NCI-H1048 (cell line): ENCODE measurements at regions not wholly inside any gene's neighbourhood (a gene's known extent, or its start where the extent isn't known, plus 50 kb on each side); places are given as distances from the start of the nearest gene placed in this dataset.
"Not testable (repeated sequence)": the region's sequence is repeated elsewhere in the genome, so short reads cannot be mapped to it uniquely, and the experiment has no call there.

Source experiments
- DNase-seq: peaks from one replicate; lab custom pipeline; 2025; lab: John Stamatoyannopoulos, UW

DNA sequence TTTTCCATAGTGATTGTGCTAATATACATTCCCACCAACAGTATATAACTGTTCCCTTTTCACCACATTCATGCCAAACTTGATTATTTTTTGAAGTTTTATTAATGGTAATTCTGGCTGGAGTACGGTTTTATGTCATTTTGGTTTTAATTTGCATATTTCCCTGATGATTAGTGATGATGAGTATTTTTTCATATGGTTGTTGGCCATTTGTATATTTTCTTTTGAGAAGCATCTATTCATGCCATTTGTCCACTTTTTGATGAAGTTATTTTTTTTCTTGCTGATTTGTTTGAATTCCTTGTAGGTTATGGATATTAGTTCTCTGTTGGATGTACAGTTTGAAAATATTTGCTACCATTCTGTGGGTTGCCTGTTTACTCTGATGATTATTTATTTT is 484.4 kb upstream of the SPRY2 start:
- no peak for DNase-seq

DNA sequence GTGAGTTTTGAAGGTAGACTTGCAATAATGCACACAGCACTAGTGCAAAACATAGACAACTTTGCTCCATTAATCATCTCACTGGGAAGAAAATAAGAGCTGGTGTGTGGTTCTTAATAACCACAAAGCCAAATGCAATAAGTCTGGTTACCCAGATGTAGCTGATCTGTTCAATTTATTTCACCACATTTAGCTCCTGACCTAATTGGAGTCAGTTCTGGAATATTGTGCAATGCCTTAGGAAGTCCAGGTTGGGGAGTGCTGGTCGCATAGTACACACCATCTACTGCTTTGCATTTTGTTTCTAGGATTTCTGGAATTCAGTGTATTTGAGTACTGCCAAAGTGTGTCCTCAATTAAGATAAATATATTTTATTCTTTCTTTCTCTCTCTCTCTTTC is 483.3 kb upstream of the SPRY2 start:
- DNase-seq = no peak

DNA sequence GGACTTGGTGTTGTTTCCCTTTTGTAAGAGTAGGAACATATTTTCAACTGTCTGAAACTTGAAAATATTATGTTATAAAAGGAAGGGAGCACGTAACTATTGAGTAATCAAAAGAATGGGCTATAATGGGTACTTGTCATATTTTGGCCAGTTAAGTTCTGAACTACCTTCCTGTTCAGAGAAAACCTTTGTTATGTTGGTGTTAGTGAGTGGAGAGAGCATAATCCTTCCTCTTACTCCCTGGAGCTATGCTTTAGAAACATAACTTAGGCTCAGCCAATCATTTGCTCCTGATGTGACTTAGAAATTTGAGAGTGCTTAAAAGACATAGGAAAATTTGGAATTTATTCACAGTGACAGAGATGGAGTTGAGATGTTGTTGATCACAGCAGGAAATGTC is 482.5 kb upstream of the SPRY2 start:
- DNase-seq = no peak

DNA sequence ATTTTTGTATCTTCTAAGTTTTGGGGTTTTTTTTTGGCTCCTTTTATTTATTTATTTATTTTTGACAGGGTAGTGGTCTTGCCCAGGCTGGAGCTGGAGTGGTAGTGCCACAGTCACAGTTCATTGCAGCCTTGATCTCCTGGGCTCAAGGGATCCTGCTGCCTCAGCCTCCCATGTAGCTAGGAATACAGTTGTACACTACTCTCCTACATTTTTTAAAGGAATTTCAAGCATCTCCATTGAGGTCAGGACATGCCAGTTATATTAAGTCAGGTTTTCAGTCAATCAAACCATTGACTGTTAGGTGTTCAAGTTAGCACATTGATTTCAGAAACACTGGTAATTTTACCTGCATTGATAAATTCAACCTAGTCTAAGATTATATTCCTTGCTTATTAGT is 480.5 kb upstream of the SPRY2 start:
- DNase-seq = no peak

DNA sequence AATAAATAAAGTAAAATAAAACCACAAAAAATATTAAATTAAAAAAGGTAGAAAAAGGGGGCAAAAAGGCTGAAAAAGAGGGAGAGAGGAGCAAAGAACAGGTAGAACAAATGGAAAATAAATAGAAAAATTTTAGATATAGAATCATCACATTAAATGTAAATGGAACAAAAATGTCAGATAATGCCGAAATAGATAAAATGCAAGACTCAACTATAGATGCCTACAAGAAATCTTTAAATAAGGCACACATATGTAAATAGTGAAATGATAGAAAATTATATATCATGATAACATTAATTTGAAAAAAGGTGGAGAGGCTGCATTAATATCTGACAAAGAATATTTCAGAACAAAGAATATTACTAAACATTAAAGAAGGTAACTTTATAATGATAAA is 477.1 kb upstream of the SPRY2 start:
- DNase-seq = no peak

DNA sequence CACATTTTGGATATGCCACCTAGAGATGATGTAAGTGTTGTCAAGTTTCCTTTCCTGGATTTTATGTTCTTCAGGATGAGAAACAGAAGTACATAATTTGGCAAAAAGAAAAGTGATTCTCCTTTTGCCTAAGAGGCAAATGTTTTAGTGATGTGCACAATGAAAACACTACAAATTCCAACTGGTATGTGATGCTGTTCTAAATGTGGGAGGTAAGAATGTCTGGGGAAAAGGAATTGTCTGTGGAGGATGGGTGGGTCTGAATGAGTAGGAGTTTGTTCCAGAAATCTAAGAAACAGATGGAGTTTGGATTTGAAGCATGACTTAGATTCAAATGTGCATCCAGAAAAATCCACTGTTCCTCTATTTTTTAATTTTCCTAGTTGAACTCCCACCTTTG is 473.6 kb upstream of the SPRY2 start:
- DNase-seq = no peak

DNA sequence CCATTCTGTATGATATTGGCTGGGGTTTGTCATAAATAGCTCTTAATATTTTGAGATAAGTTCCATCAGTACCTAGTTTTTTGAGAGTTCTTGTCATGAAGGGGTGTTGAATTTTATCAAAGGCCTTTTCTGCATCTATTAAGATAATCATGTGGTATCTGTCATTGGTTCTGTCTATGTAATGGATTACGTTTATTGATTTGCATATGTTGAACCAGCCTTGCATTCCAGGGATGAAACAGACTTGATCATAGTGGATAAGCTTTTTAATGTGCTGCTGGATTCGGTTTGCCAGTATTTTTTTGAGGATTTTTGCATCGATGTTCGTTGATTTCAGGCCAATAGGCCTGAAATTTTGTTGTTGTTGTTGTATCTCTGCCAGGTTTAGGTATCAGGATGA is 469.4 kb upstream of the SPRY2 start:
- DNase-seq = not testable (repeated sequence)

DNA sequence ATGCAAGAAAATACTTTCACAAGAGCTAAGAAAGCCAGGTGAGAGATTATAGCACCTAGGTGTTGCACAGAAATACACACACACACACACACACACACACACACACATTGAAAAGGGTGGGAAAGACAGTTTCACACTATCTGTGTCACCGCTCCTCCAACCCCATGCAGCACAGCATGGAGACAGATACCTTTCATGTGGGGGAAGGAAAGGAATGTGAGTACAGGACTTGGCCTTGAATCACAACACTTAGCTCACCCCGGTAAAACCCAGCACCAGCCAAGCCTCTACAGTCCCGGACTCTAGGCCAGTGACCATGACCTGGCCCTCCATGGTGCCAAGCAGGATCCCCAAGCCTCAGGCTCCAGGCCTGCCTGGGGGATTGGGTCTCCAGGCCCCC is 462.0 kb upstream of the SPRY2 start:
- no peak for DNase-seq

DNA sequence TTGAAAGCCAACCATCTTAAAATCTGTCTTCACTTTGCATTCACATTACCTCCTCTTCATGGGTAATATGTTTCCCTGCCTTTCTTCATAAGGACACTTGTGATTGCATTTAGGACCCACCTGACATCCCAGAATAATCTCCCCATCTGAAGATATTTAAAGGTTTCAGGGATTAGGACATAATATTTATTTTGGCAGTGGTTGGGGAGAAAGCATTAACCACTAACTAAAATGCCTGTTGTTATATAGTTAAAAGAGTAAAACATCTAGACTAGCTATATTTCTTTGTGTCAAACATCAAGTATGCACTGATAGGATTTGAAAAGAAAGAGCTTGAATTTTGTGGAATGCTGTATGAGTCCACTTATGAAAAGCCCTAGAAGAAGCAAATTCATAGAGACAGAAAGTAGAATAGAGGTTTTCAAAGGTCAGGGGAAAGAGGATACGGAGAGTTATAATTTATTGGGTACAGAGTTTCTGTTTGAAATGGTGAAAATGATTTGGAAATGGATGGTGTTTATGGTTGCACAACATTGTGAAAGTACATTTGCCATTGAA is 457.7 kb upstream of the SPRY2 start:
- DNase-seq = no peak

DNA sequence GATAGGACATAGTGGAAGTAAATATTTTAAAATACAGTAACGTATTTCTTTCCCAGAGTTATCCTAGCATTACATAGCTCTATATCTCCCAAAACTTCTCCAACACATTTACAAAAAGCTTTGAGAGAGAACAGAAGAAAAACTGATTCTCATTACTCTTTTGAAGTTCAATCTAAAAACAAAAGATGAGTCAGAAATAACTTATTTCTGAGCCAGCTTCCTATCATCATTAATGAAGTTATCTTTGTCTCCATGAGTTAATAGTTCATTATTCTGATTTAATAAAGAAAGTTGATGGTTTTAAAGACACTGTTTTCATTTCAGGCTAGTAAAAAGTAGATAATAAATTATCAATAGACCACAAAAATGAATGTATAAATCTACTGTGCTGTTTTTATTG is 446.7 kb upstream of the SPRY2 start:
- no peak for DNase-seq

DNA sequence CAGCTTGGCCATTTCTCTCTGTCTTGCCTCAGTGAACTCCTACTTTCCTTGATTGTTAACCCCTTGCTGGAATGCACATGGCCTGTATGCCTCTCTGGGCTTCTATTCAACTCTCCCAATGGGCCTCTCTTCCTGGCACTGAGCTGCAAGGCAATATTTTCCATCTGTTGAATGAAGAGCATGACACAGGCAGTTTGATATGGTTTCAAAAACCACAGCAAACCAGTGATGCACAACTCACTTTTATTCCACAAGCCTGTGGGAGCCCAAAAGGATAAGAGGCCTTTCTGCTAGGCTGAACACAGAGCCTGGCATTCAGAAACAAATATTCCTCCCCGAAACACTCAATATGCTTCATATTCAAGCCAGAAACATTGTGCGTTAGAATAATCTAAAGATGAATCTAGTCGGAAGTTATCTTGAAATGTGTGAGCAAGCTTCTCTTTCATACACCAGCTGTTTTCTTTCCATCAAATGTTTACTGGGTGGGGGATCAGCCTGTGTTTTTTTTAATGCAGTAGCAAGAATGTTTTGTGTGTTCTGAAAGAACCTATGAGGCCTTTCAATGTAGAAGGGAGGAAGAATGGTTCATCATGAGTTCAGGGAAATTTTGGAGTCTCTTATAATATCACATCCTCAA is 443.1 kb upstream of the SPRY2 start:
- no peak for DNase-seq

DNA sequence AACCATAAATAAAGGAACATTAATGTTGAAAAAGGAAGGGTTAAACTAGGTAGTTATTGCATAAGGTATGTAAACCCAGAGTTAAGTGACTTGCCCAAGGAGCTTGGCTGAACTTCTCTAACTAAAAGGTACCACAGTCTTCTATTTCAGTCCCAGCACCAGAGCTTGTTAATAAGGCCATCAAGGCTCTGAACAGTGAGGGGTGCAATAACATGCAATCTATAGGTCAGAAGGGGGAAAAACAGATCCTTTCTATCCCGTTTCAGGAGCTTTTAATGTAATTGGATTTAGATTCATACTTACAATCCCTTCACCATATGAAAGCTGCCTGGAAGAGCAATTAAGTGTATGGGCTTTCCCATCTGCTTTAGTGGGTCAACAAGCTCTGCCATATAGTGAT is 441.5 kb upstream of the SPRY2 start:
- DNase-seq = no peak

DNA sequence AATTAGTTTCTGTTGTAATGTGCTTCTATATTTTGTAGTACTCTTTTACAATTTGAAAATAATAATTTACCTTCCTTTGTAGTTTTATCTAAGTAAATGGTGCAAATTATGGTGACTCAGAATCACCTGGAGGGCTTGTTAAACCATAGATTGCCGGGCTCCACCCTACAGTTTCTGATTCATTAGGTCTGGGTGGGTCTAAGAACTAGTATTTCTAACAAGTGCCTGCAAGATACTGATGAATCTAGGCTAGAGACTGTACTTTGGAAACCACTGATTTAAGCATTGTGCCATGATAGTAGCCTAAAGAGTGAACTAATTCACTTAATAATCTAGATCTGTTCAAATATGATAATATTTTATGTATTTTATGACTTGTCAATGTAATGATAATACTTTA is 437.4 kb upstream of the SPRY2 start:
- DNase-seq = no peak

DNA sequence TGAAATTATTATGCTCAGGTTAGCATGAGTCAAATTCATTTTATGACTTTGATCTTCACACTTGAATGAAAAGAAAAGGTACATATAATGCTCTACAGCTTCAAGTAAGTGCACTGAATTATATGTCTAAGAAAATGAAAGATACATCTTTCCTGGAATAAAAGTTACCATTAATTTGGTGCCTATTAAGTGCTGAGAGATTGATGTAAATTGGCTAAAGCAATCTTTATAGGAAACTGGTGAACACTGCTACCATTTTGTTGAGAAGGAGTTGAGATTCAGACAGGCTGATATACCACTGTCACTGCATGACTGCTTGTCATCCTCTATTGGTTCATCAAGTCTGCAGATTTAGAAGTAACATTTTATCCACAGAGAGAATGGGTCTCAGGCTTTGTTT is 416.8 kb upstream of the SPRY2 start:
- DNase-seq = no peak

DNA sequence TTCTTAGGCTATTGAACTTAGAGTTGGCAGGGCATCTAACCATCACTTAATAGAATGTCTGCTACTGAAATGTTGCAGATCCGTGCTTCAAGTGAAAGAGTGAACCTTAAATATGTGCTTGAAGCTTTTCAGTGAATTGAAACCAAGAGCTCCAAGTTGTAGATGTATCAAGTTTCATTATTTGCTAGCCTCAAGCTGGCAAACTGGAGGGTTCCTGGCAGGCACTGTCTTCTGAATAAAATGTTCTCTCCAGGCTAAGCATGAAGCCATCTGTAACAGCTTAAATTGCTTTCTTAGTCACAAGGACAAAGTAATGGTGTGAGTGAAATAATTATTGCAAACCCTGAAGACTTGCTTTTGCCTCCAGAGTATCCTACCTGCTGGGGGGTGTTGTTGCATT is 415.0 kb upstream of the SPRY2 start:
- DNase-seq = no peak

DNA sequence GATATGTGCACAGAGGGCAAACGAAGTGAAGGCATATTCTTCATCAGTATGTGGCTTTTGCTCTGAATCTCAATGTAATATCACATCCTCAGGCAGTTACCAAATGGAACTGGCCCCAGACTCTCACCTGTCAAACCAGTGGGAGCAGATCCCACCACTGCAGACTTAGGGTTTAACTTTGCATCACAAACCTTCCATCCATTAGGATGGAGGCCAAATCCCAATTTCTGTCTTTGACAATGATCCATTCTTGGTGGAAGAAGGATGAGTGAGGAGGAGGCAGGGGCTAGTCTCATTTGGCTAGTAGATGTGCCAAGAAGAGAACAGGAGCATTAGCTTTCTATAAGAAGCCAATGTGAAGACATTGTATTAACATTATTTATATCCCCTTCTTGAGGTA is 413.5 kb upstream of the SPRY2 start:
- DNase-seq = no peak

DNA sequence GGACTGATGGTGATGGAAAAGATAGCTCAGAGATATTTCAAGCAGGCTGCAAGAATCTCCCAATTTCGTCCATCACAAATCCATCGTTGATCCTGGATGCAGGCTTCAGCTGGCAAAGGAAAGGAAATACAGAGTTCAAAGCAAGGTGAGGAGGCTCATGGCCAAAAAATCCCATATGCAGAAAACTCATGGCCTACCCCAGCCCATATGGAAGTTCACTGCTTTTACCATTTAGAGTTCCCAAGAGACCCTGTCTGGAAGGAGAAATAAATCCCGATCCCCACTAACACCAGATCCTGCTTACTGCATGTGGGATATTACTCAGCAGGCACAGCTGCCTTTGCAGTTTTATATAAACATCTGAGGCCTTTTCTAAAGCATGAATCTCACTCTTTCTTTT is 412.9 kb upstream of the SPRY2 start:
- no peak for DNase-seq

DNA sequence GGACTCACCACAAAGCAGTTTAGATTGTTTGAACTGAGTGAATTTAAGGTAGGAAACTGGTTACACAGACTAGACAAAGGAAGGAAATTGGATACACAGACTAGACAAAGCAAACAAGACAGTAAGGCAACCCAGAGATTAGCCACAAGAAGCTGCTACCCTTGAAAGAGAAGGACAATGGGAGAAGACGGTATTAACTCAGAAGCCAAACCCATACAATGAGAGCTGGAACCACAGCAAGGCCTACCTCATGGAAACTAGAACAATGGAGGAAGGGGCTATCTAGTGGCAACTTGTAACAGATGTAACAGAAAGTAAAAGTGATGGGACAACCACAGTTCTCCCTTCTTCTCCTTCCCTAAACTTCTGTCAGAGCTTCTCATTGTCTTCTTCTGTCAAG is 410.9 kb upstream of the SPRY2 start:
- no peak for DNase-seq

DNA sequence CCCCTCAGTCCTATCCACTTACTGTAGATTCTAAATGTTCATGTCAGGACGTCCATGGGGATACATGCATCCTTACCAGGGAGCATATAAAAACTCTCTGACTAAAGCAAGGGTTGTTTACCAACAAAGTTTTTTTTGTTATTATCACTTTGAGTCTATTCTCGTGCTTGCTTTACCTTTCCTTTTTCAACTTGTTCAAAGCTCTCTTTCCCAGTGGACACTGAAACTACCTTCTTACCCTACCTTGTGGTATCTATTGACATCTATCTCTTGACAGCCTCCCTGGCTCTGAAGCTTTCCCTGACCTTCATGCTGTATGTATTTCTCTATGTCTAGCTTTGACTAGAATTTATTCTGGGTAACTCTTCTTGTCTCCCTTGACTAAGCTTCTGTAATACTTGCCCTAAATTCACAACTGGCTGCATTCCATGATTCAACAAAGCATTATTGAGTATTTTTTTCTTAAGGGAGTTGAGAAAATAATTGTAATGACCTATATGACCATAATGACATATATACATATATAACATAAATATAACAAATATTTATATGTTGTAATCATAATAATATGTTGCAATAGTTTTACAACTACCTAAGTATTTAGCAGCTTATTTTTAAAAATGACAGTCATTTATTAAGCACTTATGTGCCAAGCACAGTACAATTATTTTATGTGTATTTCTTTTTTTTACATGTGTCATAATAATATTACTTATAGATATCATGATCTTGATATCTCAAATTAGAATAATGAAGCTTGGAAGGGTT is 403.4 kb upstream of the SPRY2 start:
- DNase-seq = no peak

DNA sequence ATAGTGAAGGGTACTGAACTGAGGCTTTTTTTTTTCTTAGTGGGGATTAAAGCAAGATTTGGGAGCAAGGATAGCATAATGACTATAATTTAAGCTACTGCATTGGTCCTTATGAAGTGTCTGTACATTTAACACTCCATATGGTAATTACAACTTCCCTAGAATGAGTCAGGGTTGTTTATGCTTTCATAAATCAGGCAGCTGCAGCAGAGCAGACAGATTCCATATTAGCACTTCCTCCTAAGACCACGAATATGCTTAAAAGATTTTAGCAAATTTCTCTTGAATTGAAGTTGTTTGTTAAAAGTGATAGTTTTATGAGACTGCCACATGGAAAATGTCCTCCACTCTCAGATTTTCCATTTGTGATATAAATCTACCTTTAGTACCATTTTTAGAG is 401.1 kb upstream of the SPRY2 start:
- DNase-seq = no peak

DNA sequence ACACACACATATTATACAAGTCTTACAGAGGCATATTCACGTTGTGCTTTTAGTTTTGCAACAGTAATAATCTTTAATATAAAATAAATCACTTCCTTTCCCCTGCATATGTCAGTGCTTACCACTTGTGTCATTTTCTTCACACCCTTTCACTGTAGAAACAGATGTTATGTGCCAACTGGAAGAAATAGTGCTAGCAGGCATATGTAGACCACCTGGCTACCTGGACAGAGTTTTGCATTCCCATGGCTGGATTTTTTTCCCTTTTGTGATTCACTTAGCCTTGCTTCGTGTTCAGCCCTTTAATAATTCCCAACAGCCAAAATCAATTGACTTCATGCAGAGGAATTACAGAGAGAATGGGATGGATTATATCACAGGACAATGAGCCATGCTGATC is 399.1 kb upstream of the SPRY2 start:
- no peak for DNase-seq

DNA sequence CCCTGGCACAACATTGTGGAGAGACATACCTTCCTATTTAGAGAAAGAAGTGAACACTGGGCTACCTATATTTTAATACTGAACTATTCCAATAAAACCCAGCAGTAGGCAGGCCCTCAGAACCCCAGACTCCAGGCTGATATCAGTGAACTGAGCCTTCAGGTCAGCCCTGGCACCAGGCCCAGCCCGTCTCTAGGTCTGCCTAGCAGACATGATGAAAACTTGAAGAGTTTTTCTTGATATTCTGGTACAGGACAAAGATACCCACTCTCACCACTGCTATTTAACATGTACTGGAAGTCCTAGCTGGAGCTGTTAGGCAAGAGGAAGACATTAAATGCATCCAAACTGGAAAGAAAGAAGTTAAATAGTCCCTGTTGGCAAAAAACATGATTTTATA is 396.6 kb upstream of the SPRY2 start:
- no peak for DNase-seq

DNA sequence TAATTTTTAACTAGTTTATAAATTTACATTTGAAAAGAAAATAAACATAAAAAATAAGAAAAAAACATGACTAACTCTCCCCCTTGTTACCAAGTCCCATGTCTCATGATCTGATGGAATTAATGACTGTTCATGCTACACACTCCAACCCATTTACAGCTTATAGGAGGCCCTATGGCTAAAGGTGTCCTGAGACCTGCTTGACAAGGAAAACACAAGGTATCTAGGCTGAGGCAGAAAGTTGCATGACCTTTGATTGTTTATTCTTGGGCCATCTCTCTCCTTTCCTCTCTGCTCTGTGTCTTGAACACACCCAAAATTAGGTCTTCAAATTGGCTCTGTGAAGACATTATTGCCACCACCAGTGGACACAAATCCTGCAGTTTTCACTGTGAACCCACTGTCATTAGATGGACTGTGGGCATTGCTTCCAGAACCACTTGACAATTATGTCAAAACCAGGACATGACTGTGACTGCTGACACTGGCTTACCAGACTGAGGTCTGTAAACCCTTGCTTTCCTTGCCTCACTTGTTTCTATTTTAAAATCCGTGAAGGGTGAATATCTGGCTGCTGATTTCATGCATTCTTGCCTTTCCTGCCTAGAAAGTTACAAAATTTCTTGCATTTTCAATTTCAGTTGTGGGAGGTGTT is 386.5 kb upstream of the SPRY2 start:
- no peak for DNase-seq
